ENCODE measurements at regions not wholly inside any gene's neighbourhood (a gene's known extent, or its start where the extent isn't known, plus 50 kb on each side); places are given as distances from the start of the nearest gene placed in this dataset.

DNA sequence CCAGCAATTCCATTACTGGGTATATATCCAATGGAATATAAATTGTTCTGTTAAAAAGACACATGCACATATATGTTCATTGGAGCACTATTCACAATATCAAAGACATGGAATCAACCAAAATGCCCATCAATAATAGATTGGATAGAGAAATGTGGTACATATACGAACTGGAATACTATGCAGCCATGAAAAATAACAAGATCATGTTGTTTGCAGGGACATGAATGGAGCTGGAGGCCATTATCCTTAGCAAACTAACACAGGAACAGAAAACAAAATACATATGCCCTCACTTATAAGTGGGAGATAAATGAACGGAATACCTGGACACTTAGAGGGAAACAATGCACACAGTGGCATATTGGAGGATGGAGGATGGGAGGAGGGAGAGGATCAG, 355.8 kb downstream of the CCDC85A start:
- no peaks in the 10 kb centered on the region for H3K79me2 ChIP-seq (ENCODE audit: insufficient read depth, low read length)
- FAIRE-seq (no peak), ATAC-seq (no peak), DNase-seq (ENCODE audit: low spot score) (no peak)
- no peaks in the 10 kb centered on the region for H3K4me1 ChIP-seq (ENCODE audit: insufficient read depth, low read length)
- no peak overlapping the region for H3K4me2 ChIP-seq (ENCODE audit: low read depth, low read length)
- 0 out of 2 replicates have a peak, but pooled peaks cover 4% of the 10 kb centered on the region for H3K9me3 ChIP-seq (ENCODE audit: low read length)
- H2AFZ ChIP-seq (ENCODE audit: low read length): no peak overlapping the region
- in situ Hi-C loops (cut with HindIII; ENCODE audit: extremely low pct_ligation_motif_present, low pct_unique_long_range_greater_than_20kb): no loop called here
- H3K27me3 ChIP-seq (ENCODE audit: control insufficient read depth in 1 of 2, insufficient read depth in 2 of 2, low read length in 2 of 2): no peaks in the 10 kb centered on the region
- no peaks in the 10 kb centered on the region for H3K36me3 ChIP-seq (replicated peaks in 1 of 2; ENCODE audit: control insufficient read depth in 1 of 2, insufficient read depth in 2 of 2, low read length in 2 of 2)
- ChIA-PET POLR2A (no interaction called here), CTCF (ENCODE audit: low intra/inter-chr PET ratio, low total read pairs) (no interaction called here)
- intact Hi-C loops (cut with micrococcal nuclease; ENCODE audit: unreplicated experiment): no loop called here
- no peak overlapping the region for H3K27ac ChIP-seq (ENCODE audit: extremely low read length, insufficient read depth, low read length)
- H3K9ac ChIP-seq (ENCODE audit: insufficient read depth, low read depth, low read length): no peak overlapping the region
- TF ChIP-seq, protein P1, sequence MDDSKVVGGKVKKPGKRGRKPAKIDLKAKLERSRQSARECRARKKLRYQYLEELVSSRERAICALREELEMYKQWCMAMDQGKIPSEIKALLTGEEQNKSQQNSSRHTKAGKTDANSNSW (CRISPR knock-in tag; IDR thresholded peaks at IDR 0.05; ENCODE audit: borderline replicate concordance): no peak
- TF ChIP-seq HNRNPL (IDR thresholded peaks at IDR 0.05; ENCODE audit: low read depth, low read length) (no peak), ERF (CRISPR knock-in tag; IDR thresholded peaks at IDR 0.05) (no peak)
- TF ChIP-seq, protein P2, sequence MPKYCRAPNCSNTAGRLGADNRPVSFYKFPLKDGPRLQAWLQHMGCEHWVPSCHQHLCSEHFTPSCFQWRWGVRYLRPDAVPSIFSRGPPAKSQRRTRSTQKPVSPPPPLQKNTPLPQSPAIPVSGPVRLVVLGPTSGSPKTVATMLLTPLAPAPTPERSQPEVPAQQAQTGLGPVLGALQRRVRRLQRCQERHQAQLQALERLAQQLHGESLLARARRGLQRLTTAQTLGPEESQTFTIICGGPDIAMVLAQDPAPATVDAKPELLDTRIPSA (CRISPR knock-in tag; IDR thresholded peaks at IDR 0.05; ENCODE audit: borderline replicate concordance): no peak
- H3K4me3 ChIP-seq (replicated peaks in 1 of 3; ENCODE audit: insufficient read depth in 1 of 3, low read depth in 2 of 3, low read length in 3 of 3): no peak overlapping the region
- 5% methylated on average over 2 of the region's 2 CpGs for WGBS (ENCODE audit: low lambda C conversion rate)
- no peaks in the 10 kb centered on the region for H4K20me1 ChIP-seq (ENCODE audit: insufficient read depth, low read length)
- no TSS peak for BruUV-seq (replicated peaks)

DNA sequence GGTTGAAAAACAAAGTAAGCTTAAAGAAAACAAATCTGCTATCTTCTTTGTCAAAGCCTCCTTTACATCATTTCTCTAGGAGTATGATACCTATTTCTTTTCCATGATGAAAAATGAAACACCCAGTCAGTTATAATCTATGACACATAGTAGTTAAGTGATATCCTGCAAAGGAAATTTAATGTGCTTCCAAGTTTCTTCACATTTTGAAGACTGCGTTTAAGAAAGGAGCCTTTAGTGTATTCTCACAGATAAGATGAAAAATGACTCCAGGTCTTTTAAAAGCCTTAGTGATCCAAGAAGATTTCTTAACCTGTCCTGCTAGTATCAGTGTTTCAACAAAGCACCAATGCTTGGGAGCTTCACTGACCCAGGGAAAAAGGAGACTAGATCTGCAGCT, 356.7 kb downstream of the CCDC85A start:
- ATAC-seq (no peak), FAIRE-seq (no peak), DNase-seq (ENCODE audit: low spot score) (no peak)
- H3K27me3 ChIP-seq (ENCODE audit: control insufficient read depth in 1 of 2, insufficient read depth in 2 of 2, low read length in 2 of 2): no peaks in the 10 kb centered on the region
- H3K27ac ChIP-seq (ENCODE audit: extremely low read length, insufficient read depth, low read length): no peak overlapping the region
- BruUV-seq (replicated peaks): no TSS peak
- CTCF ChIA-PET (ENCODE audit: low intra/inter-chr PET ratio, low total read pairs): no interaction called here
- 0 out of 2 replicates have a peak, but pooled peaks cover 4% of the 10 kb centered on the region for H3K9me3 ChIP-seq (ENCODE audit: low read length)
- POLR2A ChIA-PET: no interaction called here
- intact Hi-C loops (cut with micrococcal nuclease; ENCODE audit: unreplicated experiment) (no loop called here), in situ Hi-C loops (cut with HindIII; ENCODE audit: extremely low pct_ligation_motif_present, low pct_unique_long_range_greater_than_20kb) (no loop called here)
- H3K36me3 ChIP-seq (replicated peaks in 1 of 2; ENCODE audit: control insufficient read depth in 1 of 2, insufficient read depth in 2 of 2, low read length in 2 of 2): no peaks in the 10 kb centered on the region
- H3K4me1 ChIP-seq (ENCODE audit: insufficient read depth, low read length): no peaks in the 10 kb centered on the region
- no peak overlapping the region for H2AFZ ChIP-seq (ENCODE audit: low read length)
- TF ChIP-seq ELF3 (CRISPR knock-in tag; IDR thresholded peaks at IDR 0.05): no peak
- TF ChIP-seq ZNF724P (CRISPR knock-in tag; IDR thresholded peaks at IDR 0.05; ENCODE audit: borderline replicate concordance): no peak
- no peak overlapping the region for H3K4me2 ChIP-seq (ENCODE audit: low read depth, low read length)
- no peaks in the 10 kb centered on the region for H3K79me2 ChIP-seq (ENCODE audit: insufficient read depth, low read length)
- H4K20me1 ChIP-seq (ENCODE audit: insufficient read depth, low read length): no peaks in the 10 kb centered on the region
- no peak overlapping the region for H3K4me3 ChIP-seq (replicated peaks in 1 of 3; ENCODE audit: insufficient read depth in 1 of 3, low read depth in 2 of 3, low read length in 3 of 3)
- no peak overlapping the region for H3K9ac ChIP-seq (ENCODE audit: insufficient read depth, low read depth, low read length)
- WGBS (ENCODE audit: low lambda C conversion rate): 61% methylated on average over 1 of the region's 1 CpG
